Testis (tissue), 2 donors: ENCODE measurements at regions not wholly inside any gene's neighbourhood (a gene's known extent, or its start where the extent isn't known, plus 50 kb on each side); places are given as distances from the start of the nearest gene placed in this dataset.

Experiments used
- DNase-seq: peaks from one replicate; pipeline ENCODE4 v3.0.0-alpha.2; 2019
- H3K27ac ChIP-seq, 2 donors: fragments of 200-600 bp; sonication (generic); one replicate each; pipeline ENCODE4 v1.5.1; 2019
- H3K27me3 ChIP-seq: fragments of 200-600 bp; sonication (generic); one replicate; pipeline ENCODE4 v1.5.1; 2019
- H3K36me3 ChIP-seq: fragments of 200-600 bp; sonication (generic); one replicate; pipeline ENCODE4 v1.5.1; 2017; ENCODE audit warnings: low read depth; ENCODE audit errors: missing control alignments
- H3K4me1 ChIP-seq: fragments of 200-600 bp; sonication (generic); one replicate; pipeline ENCODE4 v1.5.1; 2019
- H3K4me3 ChIP-seq, 2 donors: fragments of 200-600 bp; sonication (generic); one replicate each; pipeline ENCODE4 v1.5.1; 2017 to 2019
- H3K9me3 ChIP-seq: fragments of 200-600 bp; sonication (generic); one replicate; pipeline ENCODE4 v1.5.1; 2017
- CTCF ChIP-seq, 3 experiments: fragments of 450-650 bp in 2 of 3; fragments of 200-600 bp in 1 of 3; sonication (generic) in 1 of 3; IDR thresholded peaks; one replicate each; pipeline ENCODE4 v1.5.1; 2016 to 2019; ENCODE audit warnings: antibody characterized with exemption in 3 of 3, mild to moderate bottlenecking in 2 of 3, moderate library complexity in 1 of 3
- POLR2A ChIP-seq: fragments of 450-650 bp; IDR thresholded peaks from one replicate; pipeline ENCODE4 v1.6.1; 2017; ENCODE audit warnings: antibody characterized with exemption, mild to moderate bottlenecking, moderate library complexity
- WGBS, 2 donors: methylation state at CpG; one replicate each; pipeline ENCODE4 v1.1.5; 2018; 5-methylcytosine and 5-hydroxymethylcytosine counted together
- intact Hi-C: fragments of 100-400 bp; cut with DNase I; formaldehyde crosslinking; loops from one replicate; pipeline ENCODE4 v1.15.1; 2023; ENCODE audit warnings: low total_unique reads

GRCh38 chr1:208540724-208541123, 296.5 kb upstream of the PLXNA2 start:
- intact Hi-C loops: no loop called here
- TF ChIP-seq CTCF (IDR thresholded peaks at IDR 0.05) (no peak), POLR2A (no peak)
- Histone ChIP-seq H3K4me3 (no peak overlapping the region), H3K4me1 (no peaks in the 10 kb centered on the region), H3K27me3 (no peaks in the 10 kb centered on the region), H3K27ac (no peak overlapping the region), H3K36me3 (no peaks in the 10 kb centered on the region), H3K9me3 (no peaks in the 10 kb centered on the region)
- no peak for DNase-seq
- WGBS, 2 donors: 86 to 95% methylated on average over 2 of the region's 2 CpGs

GRCh38 chr1:208541225-208541855, 297.2 kb upstream of the PLXNA2 start:
- intact Hi-C loops: no loop called here
- Histone ChIP-seq H3K27me3 (no peaks in the 10 kb centered on the region), H3K4me3 (no peak overlapping the region), H3K4me1 (no peaks in the 10 kb centered on the region), H3K9me3 (no peaks in the 10 kb centered on the region), H3K36me3 (no peaks in the 10 kb centered on the region), H3K27ac (no peak overlapping the region)
- TF ChIP-seq CTCF (IDR thresholded peaks at IDR 0.05) (no peak), POLR2A (no peak)
- DNase-seq: no peak
- WGBS, 2 donors: 90 to 93% methylated on average over 4 of the region's 4 CpGs

- H3K4me1 ChIP-seq: no peaks in the 10 kb centered on the region
- no peaks in the 10 kb centered on the region for H3K27me3 ChIP-seq
- no peaks in the 10 kb centered on the region for H3K36me3 ChIP-seq
- H3K4me3 ChIP-seq: no peak overlapping the region
- H3K27ac ChIP-seq: no peak overlapping the region
- intact Hi-C loops: no loop called here
- no peak for DNase-seq
- WGBS, 2 donors: 91 to 92% methylated on average over 3 of the region's 3 CpGs
- H3K9me3 ChIP-seq: no peaks in the 10 kb centered on the region
- TF ChIP-seq POLR2A (no peak), CTCF (IDR thresholded peaks at IDR 0.05) (no peak)
These were observed 298.1 kb upstream of the PLXNA2 start for GRCh38 chr1:208542309-208542708.

GRCh38 chr1:208544053-208544452, 299.9 kb upstream of the PLXNA2 start:
- H3K36me3 ChIP-seq: no peaks in the 10 kb centered on the region
- intact Hi-C loops: no loop called here
- TF ChIP-seq CTCF (IDR thresholded peaks at IDR 0.05) (no peak), POLR2A (no peak)
- H3K9me3 ChIP-seq: no peaks in the 10 kb centered on the region
- DNase-seq: no peak
- H3K4me1 ChIP-seq: no peaks in the 10 kb centered on the region
- no peak overlapping the region for H3K27ac ChIP-seq
- H3K4me3 ChIP-seq: no peak overlapping the region
- H3K27me3 ChIP-seq: no peaks in the 10 kb centered on the region
- 90% methylated on average over 2 of the region's 2 CpGs for WGBS, 2 donors

- H3K36me3 ChIP-seq: no peaks in the 10 kb centered on the region
- no peak for DNase-seq
- 85 to 90% methylated on average over 2 of the region's 2 CpGs for WGBS, 2 donors
These were observed 300.6 kb upstream of the PLXNA2 start for GRCh38 chr1:208544794-208545193.

More at GRCh38 chr1:208544794-208545193, 300.6 kb upstream of the PLXNA2 start:
- no peak for TF ChIP-seq POLR2A
- TF ChIP-seq CTCF (IDR thresholded peaks at IDR 0.05): no peak
- Histone ChIP-seq H3K4me1 (no peaks in the 10 kb centered on the region), H3K27me3 (no peaks in the 10 kb centered on the region), H3K9me3 (no peaks in the 10 kb centered on the region), H3K27ac (no peak overlapping the region), H3K4me3 (no peak overlapping the region)
- intact Hi-C loops: no loop called here
